GM12875 (cell line): ENCODE measurements at regions not wholly inside any gene's neighbourhood (a gene's known extent, or its start where the extent isn't known, plus 50 kb on each side); places are given as distances from the start of the nearest gene placed in this dataset.

Experiments
- H3K4me3 ChIP-seq: one replicate; pipeline ENCODE4 v1.5.1; 2011; ENCODE audit warnings: low read depth, low read length, control low read depth
- CTCF ChIP-seq: IDR thresholded peaks from 2 replicates; pipeline ENCODE4 v1.5.1; 2011; ENCODE audit warnings: low read depth, mild to moderate bottlenecking, control low read depth, inconsistent platforms, low read length, moderate library complexity, borderline replicate concordance; ENCODE audit not compliant: insufficient read depth

GRCh38 chr1:201761178-201761577, 67.8 kb upstream of the IPO9 start:
- no peak overlapping the region for H3K4me3 ChIP-seq
- no peak for TF ChIP-seq CTCF

- TF ChIP-seq CTCF: no peak
- no peak overlapping the region for H3K4me3 ChIP-seq
These were observed 67.1 kb upstream of the IPO9 start for GRCh38 chr1:201761871-201762270.

- TF ChIP-seq CTCF: no peak
These were observed 66.6 kb upstream of the IPO9 start for GRCh38 chr1:201762381-201762780.

GRCh38 chr1:201763455-201764140, 65.4 kb upstream of the IPO9 start:
- H3K4me3 ChIP-seq: no peak overlapping the region
- no peak for TF ChIP-seq CTCF

More at GRCh38 chr1:201762381-201762780, 66.6 kb upstream of the IPO9 start:
- H3K4me3 ChIP-seq: no peak overlapping the region

- no peak overlapping the region for H3K4me3 ChIP-seq
- TF ChIP-seq CTCF: no peak
These were observed 64.8 kb upstream of the IPO9 start for GRCh38 chr1:201764166-201764565.

GRCh38 chr1:201764579-201764978, 64.4 kb upstream of the IPO9 start:
- no peak for TF ChIP-seq CTCF
- no peak overlapping the region for H3K4me3 ChIP-seq

GRCh38 chr1:201766131-201766866, 62.7 kb upstream of the IPO9 start:
- no peak overlapping the region for H3K4me3 ChIP-seq
- TF ChIP-seq CTCF: no peak
